HG03520 (cell line): ENCODE measurements at regions not wholly inside any gene's neighbourhood (a gene's known extent, or its start where the extent isn't known, plus 50 kb on each side); places are given as distances from the start of the nearest gene placed in this dataset.

ENCODE experiments used
- ATAC-seq: cut with Tn5 transposase; IDR thresholded peaks from one replicate; pipeline ENCODE4 v1.9.1; 2021; ENCODE audit warnings: mild to moderate bottlenecking, moderate library complexity; ENCODE audit not compliant: unreplicated experiment

DNA sequence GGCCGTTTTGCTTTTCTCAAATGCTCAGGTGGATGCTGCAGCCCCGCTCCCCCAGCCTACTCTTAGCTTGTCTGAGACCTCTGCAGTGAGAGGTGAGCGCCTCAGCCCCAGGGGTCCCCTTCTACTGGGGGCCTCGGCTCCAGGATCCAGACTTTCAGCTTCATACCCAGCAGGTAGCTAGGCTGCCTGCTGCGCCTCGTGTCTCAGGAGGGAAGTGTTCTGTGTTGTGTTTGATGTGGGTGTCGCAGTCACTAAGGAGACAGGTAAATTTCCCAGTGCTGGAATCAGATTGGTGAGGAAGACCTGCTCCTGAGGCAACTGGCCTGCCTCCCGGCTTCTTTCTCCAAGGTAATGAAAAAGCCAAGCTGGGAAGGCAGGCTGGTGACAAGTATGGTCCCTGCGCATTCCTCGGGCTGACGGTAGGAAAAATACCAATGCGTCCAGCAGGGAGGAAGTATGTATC lies 604.0 kb upstream of the SALL1 start:
- no peak for ATAC-seq

DNA sequence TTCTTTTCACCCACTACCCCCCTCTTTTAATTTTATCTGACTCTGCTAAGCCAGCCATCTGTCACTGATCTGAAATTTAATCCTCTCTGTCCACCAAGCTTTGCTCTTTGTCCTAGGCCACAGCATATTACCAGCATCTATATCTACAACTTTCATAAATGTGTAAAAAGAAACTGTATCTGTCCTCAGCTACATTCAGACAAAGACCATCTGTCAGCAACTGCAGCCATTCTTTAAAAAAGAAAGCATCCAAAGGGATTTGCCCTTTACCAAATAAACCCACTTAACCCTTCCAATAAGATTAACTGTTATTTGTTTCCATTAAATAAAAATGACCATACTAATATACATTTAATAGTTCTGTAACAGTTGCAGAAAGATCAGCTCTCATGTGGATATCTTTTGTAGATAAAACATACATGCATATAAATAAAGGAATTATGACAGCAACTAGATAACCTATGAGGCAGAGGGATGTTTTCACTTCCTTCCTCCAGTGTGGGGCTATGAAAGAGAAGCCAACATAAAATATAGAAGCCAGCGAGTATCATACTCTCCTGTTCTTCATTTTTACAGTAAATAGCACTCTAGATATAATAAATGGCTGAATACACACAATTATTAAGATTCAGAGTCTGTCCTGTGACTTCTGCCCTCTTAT lies 602.5 kb upstream of the SALL1 start:
- ATAC-seq, result no peak

DNA sequence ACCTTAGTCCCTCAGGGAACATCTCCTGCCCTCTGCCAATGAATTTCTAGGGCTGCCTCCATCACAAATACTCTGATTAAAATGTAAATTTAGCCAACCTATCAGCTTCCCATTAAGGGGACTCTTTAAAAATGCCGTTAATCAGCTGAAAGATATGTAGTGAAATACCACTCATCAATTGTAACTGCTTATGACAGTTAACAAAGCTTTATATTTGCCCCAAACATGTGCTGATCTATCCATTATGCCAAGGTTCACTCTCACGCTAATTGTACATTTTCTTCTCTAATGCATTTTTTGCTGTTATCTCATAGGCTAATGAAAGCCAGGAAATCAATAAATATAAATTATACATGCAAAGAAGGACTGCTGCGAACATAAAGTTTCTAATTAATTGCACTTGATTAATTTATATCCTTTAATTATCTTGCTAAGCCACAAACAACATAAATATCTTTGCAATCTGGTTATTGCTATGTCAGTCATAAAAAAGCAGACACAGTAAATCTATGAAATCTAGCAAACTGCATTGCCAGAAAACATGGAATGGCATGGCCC lies 601.4 kb upstream of the SALL1 start:
- ATAC-seq, result no peak

DNA sequence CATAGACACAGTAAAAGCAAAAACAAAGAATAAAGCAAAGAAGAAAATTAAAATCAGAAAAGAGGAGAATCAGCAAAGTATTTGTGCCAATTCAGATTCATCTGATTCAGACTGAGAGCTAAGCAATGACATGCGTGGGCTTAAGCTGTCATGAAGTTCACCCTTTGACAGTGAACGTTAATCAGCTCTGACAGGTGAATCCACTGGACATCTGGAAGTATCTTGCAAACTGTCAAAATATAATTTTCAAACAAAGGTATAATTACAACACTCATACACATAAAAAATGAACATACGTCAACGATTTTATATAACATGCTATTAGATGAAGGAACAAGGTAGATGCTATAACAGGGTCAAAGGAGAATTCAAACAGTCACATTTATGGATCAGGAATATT lies 596.3 kb upstream of the SALL1 start:
- ATAC-seq, result no peak

DNA sequence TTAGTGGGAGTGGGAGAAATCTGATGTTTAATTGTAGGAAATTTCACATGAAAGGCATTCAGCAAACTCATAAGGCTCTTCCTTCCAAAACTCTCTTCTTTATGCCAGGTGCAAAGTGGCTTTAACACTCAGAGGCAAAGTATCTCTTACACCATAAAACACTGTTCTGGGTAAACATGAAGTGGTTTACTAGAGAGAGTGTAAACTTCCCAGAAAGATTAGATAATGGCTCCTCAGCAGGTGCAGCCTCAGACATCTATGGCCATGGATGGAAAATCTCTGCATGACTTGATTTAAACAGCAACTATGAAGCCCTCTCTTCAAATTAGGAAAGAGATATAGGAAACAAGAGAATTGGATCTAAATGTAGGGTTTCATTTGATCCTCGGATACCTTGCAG lies 583.1 kb upstream of the SALL1 start:
- ATAC-seq, result no peak

DNA sequence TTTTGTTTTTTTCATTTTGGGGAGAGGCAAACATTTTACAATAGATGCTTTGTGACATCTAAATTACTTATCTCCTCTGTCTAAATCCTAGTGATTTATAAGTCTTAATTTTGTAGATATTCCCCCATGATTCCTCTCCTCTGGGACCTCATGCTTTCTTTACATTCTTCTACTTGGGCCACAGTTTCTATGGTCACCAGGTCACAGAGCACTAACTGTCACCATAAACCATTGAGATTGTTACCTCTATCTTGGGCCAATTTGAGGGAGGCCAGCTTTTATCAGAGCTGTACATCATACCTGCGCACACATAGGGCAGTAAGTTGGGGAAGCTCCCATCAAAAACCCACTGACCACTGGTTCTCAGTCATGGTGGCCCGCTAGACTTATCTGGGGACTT lies 582.1 kb upstream of the SALL1 start:
- no peak for ATAC-seq

DNA sequence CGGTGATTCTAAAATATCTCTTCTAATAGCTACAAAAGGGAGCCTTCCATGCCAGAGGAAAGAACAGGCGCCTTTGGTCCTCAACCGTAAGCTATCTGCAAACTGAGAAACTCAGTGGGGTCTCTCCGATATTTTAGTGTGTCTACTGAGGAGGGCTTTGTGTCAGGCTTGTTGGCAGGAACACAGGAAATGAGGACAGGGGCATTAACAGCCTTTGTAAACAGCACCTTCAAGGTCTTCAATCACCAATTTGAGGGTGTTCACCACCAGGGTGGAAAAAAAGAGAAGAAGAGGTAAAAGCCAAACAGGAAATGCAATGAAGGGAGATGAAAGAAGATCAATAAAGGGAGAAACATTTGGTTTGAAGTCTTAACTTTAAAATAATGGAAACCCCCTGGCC lies 580.1 kb upstream of the SALL1 start:
- ATAC-seq, result no peak

DNA sequence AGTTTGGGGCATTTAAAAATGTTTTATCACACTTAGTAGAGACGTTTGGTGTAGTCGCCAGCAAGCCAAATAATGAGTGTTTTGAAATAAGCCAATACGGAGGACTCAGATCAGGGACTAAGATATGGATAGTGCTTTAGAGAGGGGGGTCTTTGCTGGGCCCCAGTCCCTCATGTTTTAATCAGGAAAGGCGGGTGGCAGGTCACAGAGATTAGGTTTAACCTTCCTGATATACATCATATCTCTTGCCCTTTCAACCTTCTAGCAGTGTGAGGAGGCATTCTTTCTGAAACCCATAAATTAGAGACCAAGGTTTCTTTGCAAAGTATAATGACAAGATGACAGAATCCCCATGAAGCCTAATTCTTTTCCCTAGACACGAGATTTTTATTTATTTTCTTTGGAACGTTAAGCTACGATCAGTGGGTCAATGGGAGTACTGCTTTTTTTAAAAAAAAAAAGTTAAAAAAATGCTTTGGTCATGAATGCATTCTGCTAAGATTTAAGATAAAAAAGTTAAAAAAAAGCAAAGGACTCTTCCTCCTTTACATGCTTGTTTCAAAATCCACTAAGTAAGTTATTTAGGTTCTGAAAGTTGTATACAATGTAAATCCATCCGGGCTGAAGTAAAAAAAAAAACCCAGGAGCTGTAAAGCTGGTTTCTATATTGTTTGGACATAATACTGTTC lies 572.1 kb upstream of the SALL1 start:
- no peak for ATAC-seq

DNA sequence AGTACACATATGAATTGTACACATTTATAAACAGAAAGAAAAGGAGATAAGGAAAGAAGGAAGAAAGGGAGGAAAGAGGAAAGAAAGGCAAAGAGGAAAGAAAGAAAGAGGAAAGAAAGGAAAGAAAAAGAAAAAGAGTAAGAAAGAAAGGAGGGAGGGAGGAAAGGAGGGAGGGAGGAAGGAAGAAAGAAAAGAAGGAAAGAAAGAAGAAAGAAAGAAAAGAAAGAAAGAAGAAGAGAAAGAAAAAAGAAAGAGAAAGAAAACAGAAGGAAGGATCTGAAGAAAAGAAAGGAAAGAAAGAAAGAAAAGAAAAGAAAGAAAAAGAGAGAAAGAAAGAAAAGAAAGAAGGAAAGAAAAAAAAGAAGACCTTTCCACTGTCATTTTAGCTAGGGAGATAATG lies 571.4 kb upstream of the SALL1 start:
- ATAC-seq, result no peak

DNA sequence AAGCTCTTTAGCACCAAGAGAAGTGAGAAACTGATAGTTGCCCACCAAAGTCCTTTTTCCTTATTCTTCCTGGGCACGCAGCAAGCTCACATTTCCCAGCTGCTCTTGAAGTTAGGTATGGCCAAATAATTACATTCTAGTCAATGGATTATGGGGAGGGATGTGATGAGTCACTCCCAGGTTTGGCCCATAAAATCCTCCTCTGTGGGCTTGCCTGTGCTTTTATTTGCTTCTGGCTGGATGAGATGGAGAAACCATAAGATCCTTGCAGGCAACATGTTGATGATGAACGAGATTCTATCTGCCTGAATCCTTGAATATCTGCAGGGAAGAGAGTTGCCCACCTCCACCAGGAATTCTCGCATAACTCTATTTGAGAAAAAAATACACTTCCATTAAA lies 568.3 kb upstream of the SALL1 start:
- ATAC-seq, result no peak

DNA sequence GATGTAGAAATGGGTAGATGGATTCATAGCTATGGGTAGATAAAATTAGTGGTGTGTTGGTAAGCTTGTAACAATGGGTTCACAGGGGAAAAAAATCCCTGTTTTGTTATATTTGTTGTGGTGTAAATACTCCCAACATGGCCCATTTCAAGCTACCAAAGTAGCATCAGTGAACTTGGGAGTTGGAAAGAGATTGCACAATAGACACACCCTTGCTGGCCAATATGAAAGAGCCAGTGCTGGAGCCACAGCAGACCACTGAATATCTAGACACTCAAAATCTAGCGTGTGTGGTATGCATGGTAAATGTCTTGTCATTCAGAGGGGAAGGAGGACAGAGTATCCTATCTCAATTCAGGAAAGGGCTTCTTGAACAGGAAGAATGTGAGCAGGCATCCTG lies 565.1 kb upstream of the SALL1 start:
- no peak for ATAC-seq

DNA sequence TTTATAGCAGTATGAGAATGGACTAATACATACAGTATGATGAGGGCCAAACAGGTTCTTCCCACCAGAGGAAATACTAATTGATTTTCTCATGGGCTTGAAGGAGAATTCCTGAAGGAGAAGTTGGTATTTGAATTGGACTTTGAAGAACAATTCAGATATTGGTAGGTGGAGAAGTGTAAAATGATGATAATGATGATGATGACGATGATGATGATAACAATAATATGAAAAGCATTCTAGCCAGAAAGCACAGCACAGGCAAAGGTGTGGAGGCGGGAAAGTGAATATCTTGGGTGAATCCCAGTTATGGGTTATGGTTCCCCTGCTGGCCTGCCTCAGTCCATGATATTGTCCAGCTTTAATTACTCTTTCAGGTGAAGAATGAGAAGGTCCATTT lies 562.4 kb upstream of the SALL1 start:
- no peak for ATAC-seq

DNA sequence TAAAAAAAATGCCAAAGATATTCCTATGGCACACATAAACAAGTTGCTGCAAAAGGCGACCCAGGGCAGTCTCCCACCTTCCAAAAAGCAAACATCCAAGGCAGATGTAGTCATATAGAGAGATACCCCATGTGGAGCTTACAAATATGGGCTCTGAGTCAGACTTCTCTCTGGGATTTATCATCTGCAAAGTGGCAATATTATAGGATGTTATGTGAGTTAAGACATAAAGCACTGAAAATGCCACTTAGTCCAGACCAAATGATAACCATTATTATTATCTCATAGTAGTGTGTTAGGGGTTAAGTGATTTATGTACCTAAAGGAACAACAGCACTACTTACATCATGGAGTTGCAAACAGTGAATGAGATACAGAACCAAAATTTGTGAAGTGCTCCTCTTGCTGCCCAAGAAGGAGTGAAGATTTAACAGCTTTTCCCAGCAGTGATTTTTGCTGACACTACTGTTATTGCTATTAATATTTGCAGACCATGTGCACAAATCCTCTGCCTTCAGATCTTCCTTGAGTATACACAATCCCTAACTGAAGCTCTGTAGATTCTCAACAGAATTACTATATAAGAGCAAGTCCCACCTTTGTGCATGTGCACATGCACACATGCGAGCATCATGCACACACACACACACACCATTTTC lies 560.0 kb upstream of the SALL1 start:
- ATAC-seq, result no peak

DNA sequence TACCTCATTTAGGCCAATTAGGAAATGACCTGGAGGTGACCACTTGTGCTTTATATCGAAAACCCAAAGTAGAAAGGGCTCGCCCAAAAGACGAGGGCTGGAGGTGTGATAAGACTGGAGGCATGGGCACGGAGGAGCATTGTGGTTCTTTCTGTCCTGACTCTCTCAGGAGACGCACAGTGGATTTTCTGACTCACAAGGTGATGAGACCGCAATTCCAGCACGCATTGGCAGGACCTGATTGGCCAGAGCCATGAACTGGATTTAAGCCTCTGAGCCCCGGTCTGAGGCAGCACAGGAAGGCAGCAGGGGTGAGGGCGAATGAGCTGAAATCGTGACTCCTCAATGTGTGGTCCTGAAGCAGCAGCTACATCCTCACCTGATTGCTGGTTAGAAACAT lies 559.1 kb upstream of the SALL1 start:
- ATAC-seq, result no peak

DNA sequence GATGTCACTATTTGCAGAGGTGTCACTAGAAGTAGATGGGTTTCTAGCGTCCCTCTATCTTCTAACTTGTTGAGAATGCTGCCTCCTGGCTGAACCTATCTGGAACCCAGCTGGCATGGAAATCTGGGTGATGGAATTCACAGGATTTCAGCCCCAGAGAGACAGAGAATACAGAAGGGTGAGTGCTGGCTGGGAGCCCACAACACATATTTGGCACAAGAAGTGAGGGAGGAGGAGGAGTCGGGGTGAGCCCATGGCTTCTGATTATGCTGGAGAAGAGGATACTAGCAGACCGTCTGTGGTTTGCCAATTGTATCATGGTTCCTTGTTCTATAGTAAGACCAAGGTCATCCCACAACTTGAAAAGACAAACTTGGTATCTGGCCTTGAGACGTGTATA lies 557.8 kb upstream of the SALL1 start:
- no peak for ATAC-seq

DNA sequence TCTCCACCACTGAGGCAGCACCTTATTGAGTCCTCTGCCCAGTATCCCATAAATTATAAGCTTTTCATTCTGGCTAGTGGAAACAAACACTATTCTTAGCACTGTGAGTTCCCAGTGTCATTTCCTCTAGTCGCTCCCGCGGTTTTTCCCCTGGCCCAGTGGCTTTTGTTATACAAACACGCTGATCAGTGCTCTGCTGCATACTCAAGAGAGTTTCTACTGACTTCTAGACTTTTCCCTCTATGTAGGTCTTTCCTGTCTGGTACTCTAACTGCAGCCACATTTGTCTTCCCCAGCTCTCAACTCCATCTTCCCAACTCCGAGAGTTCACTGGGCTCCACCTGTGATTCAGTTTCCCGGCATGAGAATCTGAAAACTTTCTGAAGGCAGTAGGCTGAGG lies 556.6 kb upstream of the SALL1 start:
- ATAC-seq, result no peak

DNA sequence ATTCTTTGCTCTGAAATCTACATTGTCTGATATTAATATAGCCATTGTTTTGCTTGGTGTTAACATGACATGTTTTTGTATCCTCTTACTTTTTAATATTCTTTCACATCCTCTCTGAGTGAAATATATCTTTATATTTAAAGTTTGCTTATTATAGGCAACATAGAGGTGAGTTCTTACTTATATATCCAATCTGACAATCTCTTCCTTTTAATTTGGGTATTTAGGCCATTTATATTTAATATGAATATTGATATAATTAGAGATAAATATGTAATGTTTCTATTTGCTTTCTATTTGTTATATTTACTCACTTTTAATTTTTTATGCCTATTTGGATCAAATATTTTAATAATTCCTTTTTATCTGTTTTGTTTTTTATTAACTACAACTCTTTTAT lies 554.1 kb upstream of the SALL1 start:
- ATAC-seq, result no peak

DNA sequence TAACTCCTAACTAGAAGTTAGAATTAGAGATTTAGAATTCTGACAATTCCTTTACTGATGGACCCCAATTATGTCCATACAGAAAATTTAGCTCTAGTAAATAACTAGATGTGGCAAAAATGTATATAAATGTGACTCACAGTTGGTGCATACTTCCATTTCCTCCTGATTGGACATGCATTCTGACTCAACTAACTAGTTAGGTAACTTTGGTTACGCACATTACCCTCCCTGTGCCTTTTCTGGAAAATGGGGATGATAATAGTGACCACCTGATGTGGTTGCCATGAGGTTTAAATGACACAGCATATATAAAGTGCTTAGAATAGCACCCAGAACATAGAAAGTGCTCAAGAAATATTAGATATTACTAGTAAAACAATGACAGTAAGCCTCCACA lies 550.0 kb upstream of the SALL1 start:
- ATAC-seq, result no peak

DNA sequence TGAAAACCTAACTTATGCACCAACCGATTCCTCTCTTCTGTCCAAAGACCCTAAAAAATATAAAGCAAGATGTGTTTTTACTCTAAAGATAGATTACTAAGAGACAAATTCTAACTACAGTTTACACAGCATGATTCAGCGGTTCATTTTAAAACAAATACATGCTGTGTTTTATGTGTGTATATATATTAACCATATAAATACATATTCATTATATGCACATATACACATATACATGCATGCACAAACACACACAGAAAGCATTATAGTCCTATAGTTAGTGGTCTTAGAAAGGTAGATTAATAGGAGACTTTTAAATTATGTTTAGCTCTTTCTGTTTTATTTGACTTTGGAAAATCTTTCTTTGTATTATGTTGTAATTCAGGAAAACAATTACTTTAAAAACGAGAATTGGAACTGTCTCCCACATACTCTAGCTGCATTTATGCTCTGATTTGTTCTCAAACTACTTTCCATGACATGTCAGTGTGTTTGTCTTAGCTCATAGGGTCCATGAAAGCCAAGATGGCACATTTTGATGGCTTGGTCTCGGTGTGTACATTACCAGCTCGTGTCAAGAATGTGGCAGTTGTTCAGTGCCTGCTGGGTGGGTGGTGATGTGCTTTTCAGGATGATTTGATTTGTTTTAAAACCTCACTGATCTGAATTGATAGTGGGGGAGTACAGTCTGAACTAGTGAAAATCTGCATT lies 548.8 kb upstream of the SALL1 start:
- ATAC-seq, result no peak

DNA sequence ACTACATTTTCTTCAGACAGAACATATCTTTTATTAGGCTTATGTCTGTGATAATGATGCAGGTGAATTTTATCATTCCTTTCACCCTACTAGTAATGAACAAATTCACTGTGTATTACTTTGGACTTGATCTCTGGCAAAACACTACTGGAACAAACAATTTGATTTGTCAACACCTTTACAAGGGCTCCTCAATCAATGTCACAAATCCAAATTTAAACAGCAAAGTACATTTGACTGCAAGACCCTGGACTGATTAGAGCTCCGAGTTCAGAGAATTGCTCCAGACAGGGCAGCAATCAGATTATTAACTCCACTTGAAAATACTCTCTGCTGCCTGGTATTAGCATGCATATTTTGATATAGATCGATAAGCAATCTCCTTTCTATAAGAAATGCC lies 547.6 kb upstream of the SALL1 start:
- no peak for ATAC-seq

DNA sequence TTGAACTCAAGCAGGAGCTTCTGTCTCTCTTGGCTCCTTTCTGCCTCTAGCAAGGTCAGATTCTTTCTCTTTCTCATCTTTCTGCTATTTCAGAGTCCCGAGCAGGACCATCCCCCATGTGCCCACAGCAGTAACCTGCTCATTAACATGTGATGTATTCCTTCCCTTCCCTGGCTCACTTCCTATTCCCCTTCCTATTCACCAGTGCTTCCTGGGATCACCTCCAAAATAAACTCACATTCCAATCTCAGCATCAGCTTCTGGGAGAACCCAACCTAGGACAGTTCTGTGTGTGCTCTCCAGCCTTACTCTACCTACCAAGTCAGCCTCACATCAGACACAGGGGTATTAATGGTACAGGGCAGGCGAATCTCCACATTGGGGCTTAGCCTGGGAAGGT lies 546.4 kb upstream of the SALL1 start:
- no peak for ATAC-seq
